Keratinocyte (primary cell): ENCODE measurements at regions not wholly inside any gene's neighbourhood (a gene's known extent, or its start where the extent isn't known, plus 50 kb on each side); places are given as distances from the start of the nearest gene placed in this dataset.

Experiments
- CTCF ChIP-seq, 3 experiments: IDR thresholded peaks in 1 of 3; conservative IDR thresholded peaks in 1 of 3; optimal IDR thresholded peaks in 1 of 3; 2 replicates in 2 of 3; 3 replicates in 1 of 3; pipeline versions ENCODE3 to v1.5.1; 2011; ENCODE audit warnings: low read length in 3 of 3, mild to moderate bottlenecking in 3 of 3, moderate library complexity in 2 of 3, control low read depth in 1 of 3, inconsistent platforms in 1 of 3; ENCODE audit not compliant: insufficient read depth in 2 of 3; ENCODE audit errors: extremely low read depth in 1 of 3
- EZH2 ChIP-seq: IDR thresholded peaks from one replicate; pipeline ENCODE4 v1.6.1; 2012; ENCODE audit warnings: inconsistent platforms, mild to moderate bottlenecking, low read length, moderate library complexity

GRCh38 chr7:11261470-11261869, 287.8 kb downstream of the PHF14 start:
- TF ChIP-seq CTCF (optimal IDR thresholded peaks at IDR 0.05 in 1 of 3, IDR thresholded peaks at IDR 0.05 in 1 of 3, conservative IDR thresholded peaks at IDR 0.05 in 1 of 3; ENCODE audit: extremely low read depth in 1 of 3, insufficient read depth in 2 of 3, low read length in 3 of 3) (no peak), EZH2 (no peak)
